Mucosa of descending colon (tissue), 3 donors: ENCODE measurements at regions not wholly inside any gene's neighbourhood (a gene's known extent, or its start where the extent isn't known, plus 50 kb on each side); places are given as distances from the start of the nearest gene placed in this dataset.

ENCODE experiments used
- ATAC-seq: fragments of 200-7000 bp; cut with Tn5 transposase; one replicate; pipeline ENCODE4 v1.9.1; 2020; ENCODE audit warnings: mild to moderate bottlenecking, moderate library complexity
- DNase-seq, 3 donors: peaks; one replicate each; pipeline ENCODE4 v3.0.0-alpha.2; 2020
- H3K36me3 ChIP-seq: fragments of 200-600 bp; one replicate; pipeline ENCODE4 v1.8.0; 2021; ENCODE audit warnings: low read depth, mild to moderate bottlenecking
- H3K4me1 ChIP-seq: fragments of 200-600 bp; one replicate; pipeline ENCODE4 v1.8.0; 2021; ENCODE audit warnings: low read depth, mild to moderate bottlenecking
- H3K4me3 ChIP-seq: fragments of 200-600 bp; one replicate; pipeline ENCODE4 v1.8.0; 2021; ENCODE audit warnings: mild to moderate bottlenecking
- H3K9me3 ChIP-seq: fragments of 200-600 bp; one replicate; pipeline ENCODE4 v1.8.0; 2021; ENCODE audit warnings: mild to moderate bottlenecking
- intact Hi-C, 2 donors: fragments of 100-400 bp; cut with DNase I in 1 of 2; cut with micrococcal nuclease in 1 of 2; formaldehyde crosslinking; loops; one replicate each; pipeline versions ENCODE4 v1.11.0 to v1.11.1; 2022; cut with DNase I, micrococcal nuclease
- TF ChIP-seq, protein P1 (sequence below): fragments of 200-600 bp; IDR thresholded peaks from one replicate; pipeline ENCODE4 v1.8.0; 2022; ENCODE audit warnings: antibody characterized with exemption, mild to moderate bottlenecking
- donor health status: DM: no; HTN: no; CAD: no; lungs with moderate emphysema.
- donor health status: DM: no; HTN: no; CAD: no.
- donor health status: DM: no; HTN: yes; CAD: no.

DNA sequence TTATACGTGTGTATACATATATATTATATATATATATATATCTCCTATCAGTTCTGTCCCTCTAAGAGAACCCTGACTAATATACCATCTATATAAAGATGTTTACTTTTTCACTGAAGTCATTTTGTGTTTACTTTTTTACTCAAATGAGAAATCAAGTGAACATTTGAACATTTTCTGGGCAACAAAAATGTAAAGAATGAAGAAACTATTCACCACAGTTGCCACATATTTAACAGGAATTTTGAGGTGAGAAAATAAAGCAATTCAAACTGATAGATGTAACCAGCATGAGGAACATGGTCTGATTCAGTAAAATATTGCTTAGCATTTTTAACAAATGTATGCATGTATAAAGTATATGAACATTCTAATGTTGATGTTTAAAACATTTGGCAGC lies 299.2 kb upstream of the KLHL1 start:
- no peaks in the 10 kb centered on the region for H3K36me3 ChIP-seq
- H3K4me1 ChIP-seq, result no peaks in the 10 kb centered on the region
- intact Hi-C loops, result no loop called here
- ATAC-seq, result no peak
- H3K4me3 ChIP-seq, result no peak overlapping the region
- DNase-seq, result no peak
- TF ChIP-seq, protein P1, sequence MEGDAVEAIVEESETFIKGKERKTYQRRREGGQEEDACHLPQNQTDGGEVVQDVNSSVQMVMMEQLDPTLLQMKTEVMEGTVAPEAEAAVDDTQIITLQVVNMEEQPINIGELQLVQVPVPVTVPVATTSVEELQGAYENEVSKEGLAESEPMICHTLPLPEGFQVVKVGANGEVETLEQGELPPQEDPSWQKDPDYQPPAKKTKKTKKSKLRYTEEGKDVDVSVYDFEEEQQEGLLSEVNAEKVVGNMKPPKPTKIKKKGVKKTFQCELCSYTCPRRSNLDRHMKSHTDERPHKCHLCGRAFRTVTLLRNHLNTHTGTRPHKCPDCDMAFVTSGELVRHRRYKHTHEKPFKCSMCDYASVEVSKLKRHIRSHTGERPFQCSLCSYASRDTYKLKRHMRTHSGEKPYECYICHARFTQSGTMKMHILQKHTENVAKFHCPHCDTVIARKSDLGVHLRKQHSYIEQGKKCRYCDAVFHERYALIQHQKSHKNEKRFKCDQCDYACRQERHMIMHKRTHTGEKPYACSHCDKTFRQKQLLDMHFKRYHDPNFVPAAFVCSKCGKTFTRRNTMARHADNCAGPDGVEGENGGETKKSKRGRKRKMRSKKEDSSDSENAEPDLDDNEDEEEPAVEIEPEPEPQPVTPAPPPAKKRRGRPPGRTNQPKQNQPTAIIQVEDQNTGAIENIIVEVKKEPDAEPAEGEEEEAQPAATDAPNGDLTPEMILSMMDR, result no peak
- no peaks in the 10 kb centered on the region for H3K9me3 ChIP-seq

DNA sequence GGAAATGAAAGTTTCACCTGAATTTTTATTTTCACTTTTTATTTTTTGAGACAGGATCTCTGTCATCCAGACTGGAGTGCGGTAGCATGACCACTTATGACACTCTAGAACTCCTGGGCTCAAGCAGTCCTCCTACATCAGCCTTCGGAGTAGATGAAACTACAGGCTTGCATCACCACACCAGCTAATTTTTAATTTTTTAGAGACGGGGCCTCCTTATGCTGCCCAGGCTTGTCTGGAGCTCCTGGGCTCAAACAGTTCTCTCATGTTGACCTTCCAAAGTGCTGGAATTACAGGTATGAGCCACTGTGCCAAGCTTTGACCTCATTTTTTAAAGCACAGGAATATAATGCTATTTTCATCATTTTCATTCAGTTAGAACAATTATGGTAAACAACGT lies 297.0 kb upstream of the KLHL1 start:
- H3K4me1 ChIP-seq, result no peaks in the 10 kb centered on the region
- DNase-seq (no peak), ATAC-seq (no peak)
- H3K4me3 ChIP-seq, result no peak overlapping the region
- no peaks in the 10 kb centered on the region for H3K9me3 ChIP-seq
- TF ChIP-seq, protein P1, result no peak
- no peaks in the 10 kb centered on the region for H3K36me3 ChIP-seq
- intact Hi-C loops, result no loop called here

DNA sequence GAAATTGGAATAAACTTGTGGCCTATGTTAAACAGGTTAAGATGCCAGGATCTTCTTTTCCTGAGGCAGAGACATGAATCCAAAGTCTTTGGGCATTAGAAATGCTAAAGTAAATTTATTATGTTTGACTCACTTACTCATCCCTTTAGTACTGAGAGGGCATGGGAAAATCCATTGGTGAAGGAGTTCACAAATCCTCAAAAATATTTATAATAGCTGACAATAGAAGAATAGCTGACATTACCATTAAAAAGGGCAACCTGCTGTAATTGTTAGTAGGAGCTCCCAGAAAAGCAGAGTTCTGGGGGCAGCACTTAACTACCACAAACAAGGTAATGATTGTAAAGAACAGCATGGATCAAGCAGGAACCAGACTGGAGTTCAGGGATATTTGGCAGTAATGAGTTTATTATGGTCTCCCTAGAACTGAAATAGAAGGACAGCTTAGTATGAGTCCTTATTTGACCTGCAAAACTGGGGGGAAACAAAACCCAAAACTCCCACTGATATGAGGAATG lies 285.8 kb upstream of the KLHL1 start:
- peaks cover 10% of the 10 kb centered on the region for H3K4me1 ChIP-seq
- intact Hi-C loops, result no loop called here
- DNase-seq (no peak), ATAC-seq (no peak)
- H3K36me3 ChIP-seq, result no peaks in the 10 kb centered on the region
- TF ChIP-seq, protein P1, result no peak
- no peak overlapping the region for H3K4me3 ChIP-seq
- no peaks in the 10 kb centered on the region for H3K9me3 ChIP-seq

- intact Hi-C loops, result no loop called here
- DNase-seq (peak; percentile 24 to 75 (median 38)), ATAC-seq (peak; percentile 98)
- H3K36me3 ChIP-seq, result no peaks in the 10 kb centered on the region
- TF ChIP-seq, protein P1, result no peak
- H3K9me3 ChIP-seq, result no peaks in the 10 kb centered on the region
- no peak overlapping the region for H3K4me3 ChIP-seq
- peaks cover 10% of the 10 kb centered on the region for H3K4me1 ChIP-seq
Observed at GRCh38 chr13:70391678-70392077, 283.4 kb upstream of the KLHL1 start.

GRCh38 chr13:70390968-70391367 lies 282.7 kb upstream of the KLHL1 start:
- Histone ChIP-seq H3K4me1 (peaks cover 10% of the 10 kb centered on the region), H3K9me3 (no peaks in the 10 kb centered on the region), H3K36me3 (no peaks in the 10 kb centered on the region), H3K4me3 (no peak overlapping the region)
- intact Hi-C loops, result no loop called here
- DNase-seq (no peak), ATAC-seq (no peak)
- TF ChIP-seq, protein P1, result no peak

GRCh38 chr13:70390064-70390463 lies 281.8 kb upstream of the KLHL1 start:
- ATAC-seq (no peak), DNase-seq (no peak)
- intact Hi-C loops, result no loop called here
- no peaks in the 10 kb centered on the region for H3K9me3 ChIP-seq
- peaks cover 10% of the 10 kb centered on the region for H3K4me1 ChIP-seq
- TF ChIP-seq, protein P1, result no peak
- no peak overlapping the region for H3K4me3 ChIP-seq
- no peaks in the 10 kb centered on the region for H3K36me3 ChIP-seq
